ENCODE measurements at regions not wholly inside any gene's neighbourhood (a gene's known extent, or its start where the extent isn't known, plus 50 kb on each side); places are given as distances from the start of the nearest gene placed in this dataset.

- no peak for TF ChIP-seq CTCF (IDR thresholded peaks at IDR 0.05)
- TF ChIP-seq ZFX (IDR thresholded peaks at IDR 0.05; ENCODE audit: borderline replicate concordance), result no peak
Observed at GRCh38 chr22:49587421-49587820, 240.3 kb downstream of the BRD1 start.
